ENCODE measurements at regions not wholly inside any gene's neighbourhood (a gene's known extent, or its start where the extent isn't known, plus 50 kb on each side); places are given as distances from the start of the nearest gene placed in this dataset.

- no peaks in the 10 kb centered on the region for H3K79me2 ChIP-seq (replicated peaks; ENCODE audit: insufficient read depth, low read length)
- TF ChIP-seq TAF1 (IDR thresholded peaks at IDR 0.05; ENCODE audit: low read depth) = no peak
- TF ChIP-seq POLR2AphosphoS5 (IDR thresholded peaks at IDR 0.05) = no peak
- TF ChIP-seq CTCF (IDR thresholded peaks at IDR 0.05; ENCODE audit: poor library complexity, severe bottlenecking) = no peak
- TF ChIP-seq EP300 (conservative IDR thresholded peaks at IDR 0.05; ENCODE audit: poor library complexity, severe bottlenecking) = no peak
- TF ChIP-seq MXI1 (conservative IDR thresholded peaks at IDR 0.05; ENCODE audit: poor library complexity, severe bottlenecking) = no peak
- no peak for TF ChIP-seq SMC3 (conservative IDR thresholded peaks at IDR 0.05; ENCODE audit: poor library complexity)
- no peak for TF ChIP-seq REST (IDR thresholded peaks at IDR 0.05; ENCODE audit: borderline replicate concordance)
- no peak for TF ChIP-seq EZH2 (IDR thresholded peaks at IDR 0.05; ENCODE audit: borderline replicate concordance, insufficient read depth, low read length, poor library complexity, severe bottlenecking)
- no peaks in the 10 kb centered on the region for H3K36me3 ChIP-seq (ENCODE audit: insufficient read depth, low read length)
- H4K20me1 ChIP-seq (ENCODE audit: insufficient read depth) = no peaks in the 10 kb centered on the region
- H3K27me3 ChIP-seq (ENCODE audit: insufficient read depth, low read depth, low read length) = no peaks in the 10 kb centered on the region
- no peak overlapping the region for H3K27ac ChIP-seq (ENCODE audit: low read length)
- H3K9ac ChIP-seq (ENCODE audit: low read length) = no peak overlapping the region
- no peaks in the 10 kb centered on the region for H3K9me3 ChIP-seq (ENCODE audit: low read length)
- no peaks in the 10 kb centered on the region for H3F3A ChIP-seq (ENCODE audit: insufficient read depth, low read length, poor library complexity, severe bottlenecking)
- no peak overlapping the region for H3K4me3 ChIP-seq (ENCODE audit: low read length)
- no peaks in the 10 kb centered on the region for H3K9me2 ChIP-seq (ENCODE audit: insufficient read depth, low read length)
- H2AFZ ChIP-seq (ENCODE audit: low read depth, low read length) = no peak overlapping the region
- H3K4me2 ChIP-seq (ENCODE audit: low read length) = no peak overlapping the region
These were observed 169.3 kb downstream of the CTTN start for GRCh38 chr11:70567680-70568034.

GRCh38 chr11:70568035-70568813, 169.9 kb downstream of the CTTN start:
- no peaks in the 10 kb centered on the region for H3K9me2 ChIP-seq (ENCODE audit: insufficient read depth, low read length)
- no peaks in the 10 kb centered on the region for H3K36me3 ChIP-seq (ENCODE audit: insufficient read depth, low read length)
- H3K79me2 ChIP-seq (replicated peaks; ENCODE audit: insufficient read depth, low read length) = no peaks in the 10 kb centered on the region
- H2AFZ ChIP-seq (ENCODE audit: low read depth, low read length) = no peak overlapping the region
- H3K9me3 ChIP-seq (ENCODE audit: low read length) = no peaks in the 10 kb centered on the region
- no peaks in the 10 kb centered on the region for H4K20me1 ChIP-seq (ENCODE audit: insufficient read depth)
- H3F3A ChIP-seq (ENCODE audit: insufficient read depth, low read length, poor library complexity, severe bottlenecking) = no peaks in the 10 kb centered on the region
- no peak overlapping the region for H3K4me2 ChIP-seq (ENCODE audit: low read length)
- no peak for TF ChIP-seq CTCF (IDR thresholded peaks at IDR 0.05; ENCODE audit: poor library complexity, severe bottlenecking)
- no peak for TF ChIP-seq EZH2 (IDR thresholded peaks at IDR 0.05; ENCODE audit: borderline replicate concordance, insufficient read depth, low read length, poor library complexity, severe bottlenecking)
- TF ChIP-seq SMC3 (conservative IDR thresholded peaks at IDR 0.05; ENCODE audit: poor library complexity) = no peak
- TF ChIP-seq EP300 (conservative IDR thresholded peaks at IDR 0.05; ENCODE audit: poor library complexity, severe bottlenecking) = no peak
- no peak for TF ChIP-seq RAD21 (conservative IDR thresholded peaks at IDR 0.05)
- TF ChIP-seq TAF1 (IDR thresholded peaks at IDR 0.05; ENCODE audit: low read depth) = no peak
- TF ChIP-seq REST (IDR thresholded peaks at IDR 0.05; ENCODE audit: borderline replicate concordance) = no peak
- TF ChIP-seq POLR2AphosphoS5 (IDR thresholded peaks at IDR 0.05) = no peak
- no peak for TF ChIP-seq MXI1 (conservative IDR thresholded peaks at IDR 0.05; ENCODE audit: poor library complexity, severe bottlenecking)
- H3K27ac ChIP-seq (ENCODE audit: low read length) = no peak overlapping the region
- H3K9ac ChIP-seq (ENCODE audit: low read length) = no peak overlapping the region
- no peak overlapping the region for H3K4me3 ChIP-seq (ENCODE audit: low read length)
- no peaks in the 10 kb centered on the region for H3K27me3 ChIP-seq (ENCODE audit: insufficient read depth, low read depth, low read length)
